Panc1 (cell line): ENCODE measurements at regions not wholly inside any gene's neighbourhood (a gene's known extent, or its start where the extent isn't known, plus 50 kb on each side); places are given as distances from the start of the nearest gene placed in this dataset.

Experiments
- CTCF ChIP-seq: fragments of 450-650 bp; IDR thresholded peaks from 2 replicates; pipeline ENCODE4 v1.5.1; 2017; ENCODE audit warnings: mild to moderate bottlenecking
- POLR2AphosphoS5 ChIP-seq: IDR thresholded peaks from 2 replicates; pipeline ENCODE4 v1.6.1; 2012; ENCODE audit warnings: mild to moderate bottlenecking, low read depth, low read length, moderate library complexity
- REST ChIP-seq, 2 experiments: IDR thresholded peaks; 2 replicates each; pipeline ENCODE4 v1.6.1; 2011 to 2012; ENCODE audit warnings: low read depth in 2 of 2, control low read depth in 1 of 2, low read length in 1 of 2, mild to moderate bottlenecking in 1 of 2, moderate library complexity in 1 of 2; ENCODE audit not compliant: insufficient read depth in 1 of 2

GRCh38 chr9:83154821-83155220 is 91.9 kb upstream of the RASEF start:
- no peak for TF ChIP-seq CTCF
- TF ChIP-seq POLR2AphosphoS5 = no peak
- no peak for TF ChIP-seq REST (IDR thresholded peaks at IDR 0.05; ENCODE audit: insufficient read depth in 1 of 2, low read depth in 2 of 2, low read length in 1 of 2)
